SHP77 (cell line): ENCODE measurements at regions not wholly inside any gene's neighbourhood (a gene's known extent, or its start where the extent isn't known, plus 50 kb on each side); places are given as distances from the start of the nearest gene placed in this dataset.
A peak's percentile ranks its signal among the peaks of the same experiment; 100 is the strongest.

ENCODE experiments used
- DNase-seq, 2 experiments: peaks; one replicate each; lab custom pipeline; 2025; lab: John Stamatoyannopoulos, UW

DNA sequence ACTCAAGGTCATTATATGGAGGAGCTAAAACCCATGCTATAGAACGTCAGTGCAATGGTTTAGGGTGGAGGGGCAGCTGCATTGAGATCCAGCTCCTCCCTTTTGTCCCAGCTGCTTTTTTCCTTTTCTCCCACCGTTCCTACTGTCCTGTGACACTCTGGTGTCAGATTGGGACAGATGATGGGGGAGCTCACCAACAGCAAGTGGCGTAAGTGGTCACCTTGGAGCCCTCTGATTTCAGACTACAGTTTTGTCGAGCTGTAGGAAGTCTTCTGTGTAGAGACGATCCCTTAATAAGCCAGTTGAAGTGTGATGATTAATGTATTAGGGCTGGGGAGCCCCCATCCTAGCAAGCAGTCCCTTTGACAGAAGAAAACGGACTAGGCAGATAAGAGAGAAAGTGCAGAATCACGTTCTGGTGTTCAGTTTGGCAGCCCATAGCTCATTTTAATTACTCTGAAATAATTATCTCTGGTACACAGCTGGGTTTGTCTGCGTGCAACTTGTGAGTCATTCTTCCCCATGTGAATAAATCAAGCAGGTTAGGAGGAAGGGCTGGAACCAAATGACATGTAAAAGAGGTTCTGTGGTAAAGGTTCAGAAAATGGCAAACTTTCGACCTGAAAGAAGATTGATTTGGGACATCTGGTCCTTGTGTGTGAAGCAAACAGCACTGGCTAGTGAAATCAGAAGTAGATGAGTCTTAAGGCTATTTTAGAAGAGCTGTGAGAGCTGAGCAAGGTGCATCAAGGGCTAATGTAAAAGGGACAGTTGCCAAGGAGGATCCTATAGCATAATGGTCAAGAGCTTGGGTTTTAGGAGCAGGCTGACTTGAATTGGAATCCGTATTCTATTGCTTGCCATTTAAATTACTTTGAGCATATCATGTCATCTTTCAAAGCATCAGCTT is 241.4 kb downstream of the EDEM1 start:
- DNase-seq: peak in 1 of 2 experiments; percentile 34

DNA sequence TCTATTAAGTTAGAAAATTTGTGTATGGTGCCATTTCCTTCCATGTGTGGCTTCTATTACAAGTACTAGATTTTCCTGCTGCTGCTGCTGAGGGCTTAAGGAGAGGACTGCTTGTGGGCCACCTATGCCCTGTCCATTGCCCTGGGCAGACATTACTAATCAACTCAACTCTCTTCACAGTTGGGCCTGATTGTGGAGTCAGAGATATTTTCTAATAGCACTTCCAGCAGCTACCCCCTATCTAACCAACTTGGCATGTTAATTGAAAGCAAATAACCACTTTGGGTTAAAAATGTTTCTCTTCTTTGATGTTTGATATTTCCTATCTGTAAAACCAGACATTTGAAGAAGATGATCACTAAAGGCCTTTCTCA is 242.0 kb downstream of the EDEM1 start:
- no peak for DNase-seq

GRCh38 chr3:5430701-5431100 is 243.2 kb downstream of the EDEM1 start:
- no peak for DNase-seq

- no peak for DNase-seq
Observed at GRCh38 chr3:5431146-5431545, 243.6 kb downstream of the EDEM1 start.

DNA sequence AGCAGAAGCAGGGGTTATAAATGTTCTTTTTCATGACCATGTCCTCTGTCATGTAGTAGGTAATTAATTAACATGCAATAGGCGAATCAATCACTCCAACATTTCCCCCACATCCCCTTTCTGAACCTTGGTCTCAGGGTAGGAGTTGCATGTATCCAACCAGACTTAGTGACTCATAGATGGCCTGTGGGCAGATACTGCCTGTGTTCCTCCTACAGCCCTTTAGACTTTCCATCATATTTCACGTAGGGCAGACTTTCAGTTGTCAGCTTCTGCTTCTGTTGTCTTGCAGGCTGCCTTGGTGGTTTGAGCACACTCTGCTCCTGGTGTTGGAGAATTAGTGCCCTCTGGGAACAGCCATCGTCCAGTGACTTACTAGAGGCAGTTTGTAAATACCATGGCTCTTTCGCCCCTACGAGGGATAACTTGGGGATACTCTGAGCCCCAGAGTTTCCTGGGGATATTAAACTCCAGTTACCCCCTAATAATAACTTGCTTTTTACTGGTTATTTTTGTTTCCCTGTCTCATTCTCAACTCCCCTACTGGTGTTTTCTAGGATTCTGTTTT is 244.4 kb downstream of the EDEM1 start:
- no peak for DNase-seq

- DNase-seq: no peak
Observed at GRCh38 chr3:5437296-5437782, 249.8 kb downstream of the EDEM1 start.

- no peak for DNase-seq
Observed at GRCh38 chr3:5437783-5438323, 250.3 kb downstream of the EDEM1 start.

- no peak for DNase-seq
Observed at GRCh38 chr3:5441401-5441800, 253.9 kb downstream of the EDEM1 start.

GRCh38 chr3:5442106-5442785 is 254.7 kb downstream of the EDEM1 start:
- no peak for DNase-seq

DNA sequence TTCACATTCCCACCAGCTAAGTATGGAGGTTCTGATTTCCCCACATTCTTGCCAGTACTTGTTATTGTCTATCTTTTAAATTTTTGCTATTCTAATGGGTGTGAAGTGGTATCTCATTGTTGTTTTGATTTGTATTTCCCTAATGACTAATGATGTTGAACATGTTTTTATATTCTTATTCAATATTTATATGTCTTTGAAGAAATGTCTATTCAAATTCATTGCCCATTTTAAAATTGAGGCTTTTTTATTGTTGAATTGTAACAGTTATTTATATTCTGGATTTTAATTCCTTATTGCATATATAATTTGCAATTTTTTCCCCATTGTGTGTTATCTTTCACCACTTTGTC is 255.3 kb downstream of the EDEM1 start:
- no peak for DNase-seq

DNA sequence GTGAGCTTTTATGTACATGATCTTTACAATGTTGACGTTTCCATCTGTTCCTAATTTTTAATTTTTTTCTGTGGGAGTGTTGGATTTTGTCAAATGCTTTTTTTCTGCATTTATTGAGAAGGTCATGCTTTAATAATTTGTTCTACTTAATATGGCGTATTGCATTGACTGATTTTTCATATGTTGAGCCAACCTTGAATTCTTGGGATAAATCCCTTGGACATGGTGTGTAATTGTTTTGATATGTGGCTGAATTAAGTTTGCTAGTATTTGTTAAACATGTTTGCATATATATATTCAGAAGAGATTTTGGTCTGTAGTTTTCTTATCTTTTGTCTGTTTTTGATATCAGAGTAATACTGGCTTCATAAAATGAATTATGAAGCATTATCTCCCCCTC is 256.7 kb downstream of the EDEM1 start:
- no peak for DNase-seq

GRCh38 chr3:5445676-5446201 is 258.2 kb downstream of the EDEM1 start:
- DNase-seq: no peak

DNA sequence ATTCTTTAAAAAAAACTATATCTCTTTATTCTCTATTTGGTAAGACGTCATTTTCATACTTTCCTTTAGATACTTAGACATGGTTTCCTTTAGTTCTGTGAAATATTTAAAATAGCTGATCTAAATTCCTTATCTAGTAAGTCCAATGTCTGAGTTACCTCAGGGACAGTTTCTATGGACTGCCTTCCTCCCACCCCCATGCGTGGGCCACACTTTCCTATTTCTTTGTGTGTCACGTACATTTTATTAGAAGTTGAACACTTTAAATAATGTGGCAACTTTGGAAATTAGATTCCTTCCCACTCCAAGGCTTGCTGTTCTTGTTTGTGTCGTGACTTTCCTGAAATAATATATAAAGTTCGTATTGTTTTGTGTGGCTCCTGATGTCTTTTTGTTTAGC is 260.7 kb downstream of the EDEM1 start:
- DNase-seq: no peak

DNA sequence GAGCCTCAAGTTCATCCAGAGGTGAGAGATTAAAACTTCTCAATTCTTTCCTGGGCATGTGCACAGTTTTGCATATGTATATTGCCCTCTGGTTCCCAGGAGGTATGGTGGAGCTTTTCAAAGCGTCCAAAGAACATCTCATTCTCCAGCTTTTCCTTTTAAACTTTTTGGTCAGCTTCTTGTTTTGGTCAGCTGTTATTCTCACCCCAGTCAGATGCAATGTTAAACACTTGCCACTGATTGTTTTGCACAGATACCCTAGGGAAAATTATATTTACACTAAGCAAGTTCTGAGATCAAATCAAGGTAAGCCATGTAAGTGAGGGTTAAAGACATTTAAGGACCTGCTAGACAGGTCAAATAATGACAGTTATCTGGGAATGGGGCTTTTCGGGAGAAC is 261.3 kb downstream of the EDEM1 start:
- no peak for DNase-seq

GRCh38 chr3:5456199-5456598 is 268.7 kb downstream of the EDEM1 start:
- no peak for DNase-seq

DNA sequence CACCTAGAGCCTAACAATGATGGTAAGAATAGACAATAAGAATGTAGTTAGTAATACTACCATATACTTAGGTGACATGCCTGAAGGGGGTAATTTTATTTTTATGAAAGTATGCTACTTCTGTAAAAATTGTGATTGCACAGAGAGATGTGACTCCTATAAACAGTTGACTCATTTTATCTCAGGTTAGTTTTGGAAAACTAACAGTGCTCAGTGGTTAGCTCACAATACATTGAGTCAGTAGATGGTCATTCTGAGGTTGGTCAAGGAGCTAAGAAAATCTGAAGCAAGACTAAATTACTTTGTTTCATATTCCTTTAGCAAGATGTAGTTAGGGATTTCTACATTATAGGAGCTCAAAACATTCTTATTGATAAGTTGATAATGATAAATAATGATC is 271.0 kb downstream of the EDEM1 start:
- no peak for DNase-seq

- DNase-seq: no peak
Observed at GRCh38 chr3:5462086-5462485, 274.6 kb downstream of the EDEM1 start.

- no peak for DNase-seq
Observed at GRCh38 chr3:5463991-5464390, 276.5 kb downstream of the EDEM1 start.

- no peak for DNase-seq
Observed at GRCh38 chr3:5464649-5465048, 277.1 kb downstream of the EDEM1 start.

DNA sequence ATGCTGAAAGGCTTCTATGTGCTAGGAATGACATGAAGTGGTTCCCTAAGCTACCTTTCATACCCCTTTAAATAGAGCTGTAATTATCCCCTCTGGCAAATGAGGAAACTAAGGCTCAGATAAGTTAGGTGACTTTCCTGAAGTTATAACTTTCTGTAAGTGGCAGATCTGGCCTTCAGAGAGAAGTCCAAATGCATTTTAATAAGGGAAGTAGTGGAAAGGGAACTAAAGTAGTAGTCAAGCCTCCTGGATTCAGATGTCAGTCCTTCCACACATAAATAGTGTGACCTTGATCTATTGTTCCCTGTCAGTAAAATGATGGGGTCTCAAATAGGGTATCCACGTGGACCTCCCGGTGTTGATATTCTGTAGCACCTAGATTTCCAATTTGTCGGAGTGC is 277.7 kb downstream of the EDEM1 start:
- no peak for DNase-seq

- DNase-seq: no peak
Observed at GRCh38 chr3:5466065-5466464, 278.6 kb downstream of the EDEM1 start.

DNA sequence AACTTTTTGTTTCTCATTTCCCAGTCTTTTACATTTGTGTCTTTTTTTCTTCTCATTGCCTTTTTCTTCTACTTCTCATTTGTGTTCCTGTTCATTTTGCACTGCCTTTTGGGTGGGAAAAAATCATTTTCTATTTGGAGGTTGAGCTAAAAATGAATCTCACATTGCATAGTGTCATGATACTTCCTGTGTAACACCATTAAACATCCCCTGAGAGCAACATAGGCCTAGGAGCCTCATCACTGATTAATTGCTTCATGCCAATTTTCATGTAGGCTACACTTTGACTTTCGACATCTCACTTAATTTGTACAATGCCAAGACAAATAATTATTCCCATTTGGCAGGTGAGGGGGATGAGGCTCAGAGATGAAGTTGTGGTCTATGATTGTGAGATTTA is 279.2 kb downstream of the EDEM1 start:
- DNase-seq: no peak

DNA sequence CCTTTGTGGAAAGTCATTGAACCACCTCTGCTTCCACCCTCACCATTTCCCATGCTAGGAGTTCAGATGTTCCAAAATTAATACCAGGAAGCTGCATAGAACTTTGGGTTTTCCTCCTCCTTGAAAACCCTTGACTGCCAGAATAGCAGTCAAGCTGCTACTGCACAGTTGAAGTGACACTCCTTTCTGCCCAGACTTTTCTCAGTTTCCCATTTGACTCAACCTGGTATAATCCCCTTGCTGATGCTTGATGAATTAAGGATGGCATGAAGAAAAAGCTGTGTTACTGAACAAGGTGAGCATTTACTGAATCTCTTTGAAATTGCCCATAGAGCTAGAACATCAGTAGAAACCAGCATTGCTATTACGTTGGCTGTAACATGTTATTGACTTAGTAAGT is 286.0 kb downstream of the EDEM1 start:
- no peak for DNase-seq
